ENCODE measurements at regions not wholly inside any gene's neighbourhood (a gene's known extent, or its start where the extent isn't known, plus 50 kb on each side); places are given as distances from the start of the nearest gene placed in this dataset.
A peak's percentile ranks its signal among the peaks of the same experiment; 100 is the strongest.

- in situ Hi-C loops (cut with MboI; ENCODE audit: low pct_ligation_motif_present in 1 of 4, low pct_unique_long_range_greater_than_20kb in 1 of 4, low sequenced_read_pairs in 3 of 4) = loop anchor here in 1 of 4 donors (25.0 kb wide), 1 partner anchor 273 kb away; no protein-coding TSS in a partner anchor
- Histone ChIP-seq H3K9me3 (no peaks in the 10 kb centered on the region), H3K27me3 (no peaks in the 10 kb centered on the region), H3K27ac (no peak overlapping the region), H3K36me3 (no peaks in the 10 kb centered on the region), H3K4me3 (no peak overlapping the region), H3K4me1 (peaks cover 0 to 14% (median 0%) of the 10 kb centered on the region in 4 donors)
- peak; percentile 70 for DNase-seq
- TF ChIP-seq POLR2A (IDR thresholded peaks at IDR 0.05) (no peak), EP300 (IDR thresholded peaks at IDR 0.05; ENCODE audit: low read depth) (no peak), POLR2AphosphoS5 (IDR thresholded peaks at IDR 0.05) (no peak), CTCF (IDR thresholded peaks at IDR 0.05) (peak; percentile 17 to 60 (median 44))
- WGBS, 2 donors (ENCODE audit: low coverage in 1 of 2) = 56 to 82% methylated on average over 1 to 3 of the region's 3 CpGs
- intact Hi-C loops (cut with DNase I; ENCODE audit: low total_unique reads) = loop anchor here (1.0 kb wide), 1 partner anchor 33 kb away; no protein-coding TSS in a partner anchor
Measured at GRCh38 chr15:29935296-29936004, 113.2 kb upstream of the TJP1 start.

- H3K9me3 ChIP-seq = no peaks in the 10 kb centered on the region
- H3K4me1 ChIP-seq = peaks cover 0 to 14% (median 0%) of the 10 kb centered on the region in 4 donors
- H3K36me3 ChIP-seq = no peaks in the 10 kb centered on the region
- in situ Hi-C loops (cut with MboI; ENCODE audit: low pct_ligation_motif_present in 1 of 4, low pct_unique_long_range_greater_than_20kb in 1 of 4, low sequenced_read_pairs in 3 of 4) (loop anchor here in 1 of 4 donors (25.0 kb wide), 1 partner anchor 272 kb away; no protein-coding TSS in a partner anchor), intact Hi-C loops (cut with DNase I; ENCODE audit: low total_unique reads) (no loop called here)
- TF ChIP-seq POLR2A (IDR thresholded peaks at IDR 0.05) (no peak), EP300 (IDR thresholded peaks at IDR 0.05; ENCODE audit: low read depth) (no peak), CTCF (IDR thresholded peaks at IDR 0.05) (no peak), POLR2AphosphoS5 (IDR thresholded peaks at IDR 0.05) (peak in 1 of 3 donors; percentile 43)
- no peak for DNase-seq
- H3K27me3 ChIP-seq = no peaks in the 10 kb centered on the region
- H3K4me3 ChIP-seq = no peak overlapping the region
- H3K27ac ChIP-seq = no peak overlapping the region
- WGBS, 2 donors (ENCODE audit: low coverage in 1 of 2) = 39 to 42% methylated on average over 2 of the region's 2 CpGs
Measured at GRCh38 chr15:29934251-29934650, 112.0 kb upstream of the TJP1 start.

GRCh38 chr15:29933042-29933803, 111.0 kb upstream of the TJP1 start:
- no peaks in the 10 kb centered on the region for H3K9me3 ChIP-seq
- H3K4me1 ChIP-seq = peaks cover 0 to 14% (median 0%) of the 10 kb centered on the region in 4 donors
- 71 to 76% methylated on average over 3 of the region's 3 CpGs for WGBS, 2 donors (ENCODE audit: low coverage in 1 of 2)
- TF ChIP-seq POLR2A (IDR thresholded peaks at IDR 0.05) = no peak
- no peak for TF ChIP-seq CTCF (IDR thresholded peaks at IDR 0.05)
- no peak for TF ChIP-seq POLR2AphosphoS5 (IDR thresholded peaks at IDR 0.05)
- no peak for TF ChIP-seq EP300 (IDR thresholded peaks at IDR 0.05; ENCODE audit: low read depth)
- in situ Hi-C loops (cut with MboI; ENCODE audit: low pct_ligation_motif_present in 1 of 4, low pct_unique_long_range_greater_than_20kb in 1 of 4, low sequenced_read_pairs in 3 of 4) = loop anchor here in 1 of 4 donors (25.0 kb wide), 1 partner anchor 271 kb away; no protein-coding TSS in a partner anchor
- H3K36me3 ChIP-seq = no peaks in the 10 kb centered on the region
- no peaks in the 10 kb centered on the region for H3K27me3 ChIP-seq
- H3K4me3 ChIP-seq = no peak overlapping the region
- no peak for DNase-seq
- intact Hi-C loops (cut with DNase I; ENCODE audit: low total_unique reads) = no loop called here
- H3K27ac ChIP-seq = no peak overlapping the region

GRCh38 chr15:29926083-29926388, 103.8 kb upstream of the TJP1 start:
- 80 to 91% methylated on average over 1 to 2 of the region's 2 CpGs for WGBS, 2 donors (ENCODE audit: low coverage in 1 of 2)
- Histone ChIP-seq H3K4me1 (peaks cover 6 to 21% (median 16%) of the 10 kb centered on the region in 4 donors), H3K27me3 (no peaks in the 10 kb centered on the region), H3K9me3 (no peaks in the 10 kb centered on the region), H3K27ac (peak overlapping the region; percentile 59 to 76 (median 68)), H3K36me3 (no peaks in the 10 kb centered on the region), H3K4me3 (no peak overlapping the region)
- DNase-seq = no peak
- intact Hi-C loops (cut with DNase I; ENCODE audit: low total_unique reads) = no loop called here
- in situ Hi-C loops (cut with MboI; ENCODE audit: low pct_ligation_motif_present in 1 of 4, low pct_unique_long_range_greater_than_20kb in 1 of 4, low sequenced_read_pairs in 3 of 4) = loop anchor here in 1 of 4 donors (10.0 to 25.0 kb wide), 2 partner anchors 181 to 264 kb away; no protein-coding TSS in a partner anchor
- TF ChIP-seq CTCF (IDR thresholded peaks at IDR 0.05) (peak in 2 of 5 experiments; percentile 0 to 5), EP300 (IDR thresholded peaks at IDR 0.05; ENCODE audit: low read depth) (no peak)

Measured in transverse colon (tissue), 4 donors.